WTC11 (cell line): ENCODE measurements at regions not wholly inside any gene's neighbourhood (a gene's known extent, or its start where the extent isn't known, plus 50 kb on each side); places are given as distances from the start of the nearest gene placed in this dataset.

ENCODE experiments used
- ATAC-seq: fragments of 200-7000 bp; cut with Tn5 transposase; 2 replicates; pipeline ENCODE4 v1.10.0; 2021; ENCODE audit warnings: mild to moderate bottlenecking, moderate library complexity
- CTCF ChIA-PET: fragments of 300-600 bp; sonication (Branson Sonifier 250); formaldehyde crosslinking; loops from one replicate; lab custom pipeline; 2021; ENCODE audit warnings: antibody characterized with exemption; lab: Charles Lee
- POLR2A ChIA-PET: fragments of 350-600 bp; sonication (Branson Sonifier 250); formaldehyde crosslinking; loops from one replicate; lab custom pipeline; 2021; ENCODE audit warnings: antibody characterized with exemption; lab: Charles Lee
- DNase-seq: peaks from one replicate; pipeline ENCODE4 v3.0.0; 2021; ENCODE audit warnings: low spot score
- H3K27ac Mint-ChIP-seq: 2 replicates; pipeline ENCODE4 v1.8.0; 2021; ENCODE audit warnings: mixed read lengths
- H3K27me3 Mint-ChIP-seq: 2 replicates; pipeline ENCODE4 v1.8.0; 2021; ENCODE audit warnings: low read depth, mild to moderate bottlenecking, moderate library complexity, mixed read lengths
- H3K36me3 Mint-ChIP-seq: 2 replicates; pipeline ENCODE4 v1.8.0; 2021; ENCODE audit warnings: mixed read lengths
- H3K4me1 Mint-ChIP-seq: 2 replicates; pipeline ENCODE4 v1.8.0; 2022; ENCODE audit warnings: mixed read lengths
- H3K4me3 Mint-ChIP-seq: 2 replicates; pipeline ENCODE4 v1.8.0; 2021; ENCODE audit warnings: mild to moderate bottlenecking, moderate library complexity, mixed read lengths
- H3K9me3 Mint-ChIP-seq: 2 replicates; pipeline ENCODE4 v1.8.0; 2021; ENCODE audit warnings: mixed read lengths
- ARID4B ChIP-seq: sonication (generic); formaldehyde crosslinking; IDR thresholded peaks from 2 replicates; pipeline ENCODE4 v1.8.0; 2023; ENCODE audit warnings: missing genetic modification reagents, mild to moderate bottlenecking, borderline replicate concordance
- CREM ChIP-seq: sonication (generic); formaldehyde crosslinking; IDR thresholded peaks from 2 replicates; pipeline ENCODE4 v1.8.1; 2022; ENCODE audit warnings: mild to moderate bottlenecking, missing genetic modification reagents, moderate library complexity
- FOXK1 ChIP-seq: sonication (generic); formaldehyde crosslinking; IDR thresholded peaks from 2 replicates; pipeline ENCODE4 v1.8.0; 2022; ENCODE audit warnings: mild to moderate bottlenecking, moderate library complexity, missing genetic modification reagents
- JUN ChIP-seq: sonication (generic); formaldehyde crosslinking; IDR thresholded peaks from 2 replicates; pipeline ENCODE4 v1.8.0; 2023; ENCODE audit warnings: mild to moderate bottlenecking, missing genetic modification reagents
- PRRX2 ChIP-seq: fragments of 250-450 bp; sonication (Bioruptor Pico); IDR thresholded peaks from 2 replicates; pipeline ENCODE4 v1.8.0; 2021; ENCODE audit warnings: mild to moderate bottlenecking
- TCF7 ChIP-seq: sonication (generic); formaldehyde crosslinking; IDR thresholded peaks from 2 replicates; pipeline ENCODE4 v1.8.0; 2022; ENCODE audit warnings: mild to moderate bottlenecking, low read depth, missing genetic modification reagents, moderate library complexity
- ZMAT4 ChIP-seq: fragments of 250-450 bp; sonication (Bioruptor Pico); IDR thresholded peaks from 2 replicates; pipeline ENCODE4 v1.9.0; 2021; ENCODE audit warnings: mild to moderate bottlenecking
- ZNF121 ChIP-seq: sonication (generic); formaldehyde crosslinking; IDR thresholded peaks from 2 replicates; pipeline ENCODE4 v1.8.0; 2023; ENCODE audit warnings: missing genetic modification reagents
- ZNF219 ChIP-seq: sonication (generic); formaldehyde crosslinking; IDR thresholded peaks from 2 replicates; pipeline ENCODE4 v1.8.0; 2023; ENCODE audit warnings: missing genetic modification reagents, mild to moderate bottlenecking, borderline replicate concordance
- ZNF317 ChIP-seq: sonication (generic); formaldehyde crosslinking; IDR thresholded peaks from 2 replicates; pipeline ENCODE4 v1.8.1; 2023; ENCODE audit warnings: low read depth, mild to moderate bottlenecking, moderate library complexity, missing genetic modification reagents, borderline replicate concordance
- ZNF396 ChIP-seq: fragments of 250-450 bp; sonication (Bioruptor Pico); IDR thresholded peaks from 2 replicates; pipeline ENCODE4 v1.8.0; 2021; ENCODE audit warnings: mild to moderate bottlenecking, moderate library complexity, borderline replicate concordance
- ZNF423 ChIP-seq: fragments of 250-450 bp; sonication (Bioruptor Pico); IDR thresholded peaks from 2 replicates; pipeline ENCODE4 v2.1.2; 2022; ENCODE audit warnings: mild to moderate bottlenecking, moderate library complexity
- TF ChIP-seq, protein P1 (sequence below): sonication (generic); formaldehyde crosslinking; IDR thresholded peaks from 2 replicates; pipeline ENCODE4 v1.8.0; 2022; ENCODE audit warnings: missing genetic modification reagents
- TF ChIP-seq, protein P2 (sequence below): sonication (generic); formaldehyde crosslinking; IDR thresholded peaks from 2 replicates; pipeline ENCODE4 v1.8.1; 2023; ENCODE audit warnings: mild to moderate bottlenecking, missing genetic modification reagents
- TF ChIP-seq, protein P3 (sequence below): sonication (generic); formaldehyde crosslinking; IDR thresholded peaks from 2 replicates; pipeline ENCODE4 v1.8.1; 2023; ENCODE audit warnings: mild to moderate bottlenecking, missing genetic modification reagents, borderline replicate concordance
- TF ChIP-seq, protein P4 (sequence below): fragments of 250-450 bp; sonication (Bioruptor Pico); IDR thresholded peaks from 2 replicates; pipeline ENCODE4 v1.8.0; 2021; ENCODE audit warnings: mild to moderate bottlenecking
- TF ChIP-seq, protein P5 (sequence below): sonication (generic); formaldehyde crosslinking; IDR thresholded peaks from 2 replicates; pipeline ENCODE4 v1.8.1; 2023; ENCODE audit warnings: mild to moderate bottlenecking, missing genetic modification reagents, moderate library complexity

DNA sequence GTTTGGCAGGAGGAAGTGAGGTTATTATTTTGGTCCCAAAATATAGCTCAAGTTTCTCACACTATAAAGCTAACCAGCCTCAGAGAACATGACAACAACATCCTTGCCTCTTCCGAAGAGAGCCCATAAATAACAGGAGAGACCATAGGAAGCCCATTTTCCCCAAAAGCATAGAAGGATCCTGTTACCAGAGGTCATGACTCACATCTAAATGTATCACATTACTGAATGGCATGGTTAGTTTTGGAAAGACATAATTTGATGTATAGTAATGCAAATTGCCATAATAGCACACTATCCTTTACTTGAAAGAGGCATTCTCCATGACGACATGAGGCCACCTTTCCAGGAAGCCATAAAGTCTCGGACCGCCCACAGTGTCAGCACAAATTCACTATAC is 238.8 kb upstream of the GRIA3 start:
- Mint-ChIP-seq H3K27ac (no peak overlapping the region), H3K4me3 (no peak overlapping the region)

More for the DNA sequence above, 238.8 kb upstream of the GRIA3 start:
- no peaks in the 10 kb centered on the region for H3K27me3 Mint-ChIP-seq
- no peaks in the 10 kb centered on the region for H3K4me1 Mint-ChIP-seq
- no peaks in the 10 kb centered on the region for H3K9me3 Mint-ChIP-seq
- TF ChIP-seq JUN (CRISPR knock-in tag): no peak
- TF ChIP-seq ARID4B (CRISPR knock-in tag): no peak
- no peak for TF ChIP-seq TCF7 (CRISPR knock-in tag)
- TF ChIP-seq ZNF396: no peak
- TF ChIP-seq, protein P1, sequence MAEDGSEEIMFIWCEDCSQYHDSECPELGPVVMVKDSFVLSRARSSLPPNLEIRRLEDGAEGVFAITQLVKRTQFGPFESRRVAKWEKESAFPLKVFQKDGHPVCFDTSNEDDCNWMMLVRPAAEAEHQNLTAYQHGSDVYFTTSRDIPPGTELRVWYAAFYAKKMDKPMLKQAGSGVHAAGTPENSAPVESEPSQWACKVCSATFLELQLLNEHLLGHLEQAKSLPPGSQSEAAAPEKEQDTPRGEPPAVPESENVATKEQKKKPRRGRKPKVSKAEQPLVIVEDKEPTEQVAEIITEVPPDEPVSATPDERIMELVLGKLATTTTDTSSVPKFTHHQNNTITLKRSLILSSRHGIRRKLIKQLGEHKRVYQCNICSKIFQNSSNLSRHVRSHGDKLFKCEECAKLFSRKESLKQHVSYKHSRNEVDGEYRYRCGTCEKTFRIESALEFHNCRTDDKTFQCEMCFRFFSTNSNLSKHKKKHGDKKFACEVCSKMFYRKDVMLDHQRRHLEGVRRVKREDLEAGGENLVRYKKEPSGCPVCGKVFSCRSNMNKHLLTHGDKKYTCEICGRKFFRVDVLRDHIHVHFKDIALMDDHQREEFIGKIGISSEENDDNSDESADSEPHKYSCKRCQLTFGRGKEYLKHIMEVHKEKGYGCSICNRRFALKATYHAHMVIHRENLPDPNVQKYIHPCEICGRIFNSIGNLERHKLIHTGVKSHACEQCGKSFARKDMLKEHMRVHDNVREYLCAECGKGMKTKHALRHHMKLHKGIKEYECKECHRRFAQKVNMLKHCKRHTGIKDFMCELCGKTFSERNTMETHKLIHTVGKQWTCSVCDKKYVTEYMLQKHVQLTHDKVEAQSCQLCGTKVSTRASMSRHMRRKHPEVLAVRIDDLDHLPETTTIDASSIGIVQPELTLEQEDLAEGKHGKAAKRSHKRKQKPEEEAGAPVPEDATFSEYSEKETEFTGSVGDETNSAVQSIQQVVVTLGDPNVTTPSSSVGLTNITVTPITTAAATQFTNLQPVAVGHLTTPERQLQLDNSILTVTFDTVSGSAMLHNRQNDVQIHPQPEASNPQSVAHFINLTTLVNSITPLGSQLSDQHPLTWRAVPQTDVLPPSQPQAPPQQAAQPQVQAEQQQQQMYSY (CRISPR knock-in tag): no peak
- TF ChIP-seq CREM (CRISPR knock-in tag): no peak
- TF ChIP-seq ZNF317 (CRISPR knock-in tag): no peak
- TF ChIP-seq ZNF219 (CRISPR knock-in tag): no peak
- TF ChIP-seq, protein P2, sequence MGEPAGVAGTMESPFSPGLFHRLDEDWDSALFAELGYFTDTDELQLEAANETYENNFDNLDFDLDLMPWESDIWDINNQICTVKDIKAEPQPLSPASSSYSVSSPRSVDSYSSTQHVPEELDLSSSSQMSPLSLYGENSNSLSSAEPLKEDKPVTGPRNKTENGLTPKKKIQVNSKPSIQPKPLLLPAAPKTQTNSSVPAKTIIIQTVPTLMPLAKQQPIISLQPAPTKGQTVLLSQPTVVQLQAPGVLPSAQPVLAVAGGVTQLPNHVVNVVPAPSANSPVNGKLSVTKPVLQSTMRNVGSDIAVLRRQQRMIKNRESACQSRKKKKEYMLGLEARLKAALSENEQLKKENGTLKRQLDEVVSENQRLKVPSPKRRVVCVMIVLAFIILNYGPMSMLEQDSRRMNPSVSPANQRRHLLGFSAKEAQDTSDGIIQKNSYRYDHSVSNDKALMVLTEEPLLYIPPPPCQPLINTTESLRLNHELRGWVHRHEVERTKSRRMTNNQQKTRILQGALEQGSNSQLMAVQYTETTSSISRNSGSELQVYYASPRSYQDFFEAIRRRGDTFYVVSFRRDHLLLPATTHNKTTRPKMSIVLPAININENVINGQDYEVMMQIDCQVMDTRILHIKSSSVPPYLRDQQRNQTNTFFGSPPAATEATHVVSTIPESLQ (CRISPR knock-in tag): no peak
- no peak for TF ChIP-seq PRRX2 (CRISPR knock-in tag)
- no peak for TF ChIP-seq ZNF423 (CRISPR knock-in tag)
- TF ChIP-seq ZMAT4: no peak
- TF ChIP-seq, protein P3, sequence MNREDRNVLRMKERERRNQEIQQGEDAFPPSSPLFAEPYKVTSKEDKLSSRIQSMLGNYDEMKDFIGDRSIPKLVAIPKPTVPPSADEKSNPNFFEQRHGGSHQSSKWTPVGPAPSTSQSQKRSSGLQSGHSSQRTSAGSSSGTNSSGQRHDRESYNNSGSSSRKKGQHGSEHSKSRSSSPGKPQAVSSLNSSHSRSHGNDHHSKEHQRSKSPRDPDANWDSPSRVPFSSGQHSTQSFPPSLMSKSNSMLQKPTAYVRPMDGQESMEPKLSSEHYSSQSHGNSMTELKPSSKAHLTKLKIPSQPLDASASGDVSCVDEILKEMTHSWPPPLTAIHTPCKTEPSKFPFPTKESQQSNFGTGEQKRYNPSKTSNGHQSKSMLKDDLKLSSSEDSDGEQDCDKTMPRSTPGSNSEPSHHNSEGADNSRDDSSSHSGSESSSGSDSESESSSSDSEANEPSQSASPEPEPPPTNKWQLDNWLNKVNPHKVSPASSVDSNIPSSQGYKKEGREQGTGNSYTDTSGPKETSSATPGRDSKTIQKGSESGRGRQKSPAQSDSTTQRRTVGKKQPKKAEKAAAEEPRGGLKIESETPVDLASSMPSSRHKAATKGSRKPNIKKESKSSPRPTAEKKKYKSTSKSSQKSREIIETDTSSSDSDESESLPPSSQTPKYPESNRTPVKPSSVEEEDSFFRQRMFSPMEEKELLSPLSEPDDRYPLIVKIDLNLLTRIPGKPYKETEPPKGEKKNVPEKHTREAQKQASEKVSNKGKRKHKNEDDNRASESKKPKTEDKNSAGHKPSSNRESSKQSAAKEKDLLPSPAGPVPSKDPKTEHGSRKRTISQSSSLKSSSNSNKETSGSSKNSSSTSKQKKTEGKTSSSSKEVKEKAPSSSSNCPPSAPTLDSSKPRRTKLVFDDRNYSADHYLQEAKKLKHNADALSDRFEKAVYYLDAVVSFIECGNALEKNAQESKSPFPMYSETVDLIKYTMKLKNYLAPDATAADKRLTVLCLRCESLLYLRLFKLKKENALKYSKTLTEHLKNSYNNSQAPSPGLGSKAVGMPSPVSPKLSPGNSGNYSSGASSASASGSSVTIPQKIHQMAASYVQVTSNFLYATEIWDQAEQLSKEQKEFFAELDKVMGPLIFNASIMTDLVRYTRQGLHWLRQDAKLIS: no peak
- TF ChIP-seq, protein P4, sequence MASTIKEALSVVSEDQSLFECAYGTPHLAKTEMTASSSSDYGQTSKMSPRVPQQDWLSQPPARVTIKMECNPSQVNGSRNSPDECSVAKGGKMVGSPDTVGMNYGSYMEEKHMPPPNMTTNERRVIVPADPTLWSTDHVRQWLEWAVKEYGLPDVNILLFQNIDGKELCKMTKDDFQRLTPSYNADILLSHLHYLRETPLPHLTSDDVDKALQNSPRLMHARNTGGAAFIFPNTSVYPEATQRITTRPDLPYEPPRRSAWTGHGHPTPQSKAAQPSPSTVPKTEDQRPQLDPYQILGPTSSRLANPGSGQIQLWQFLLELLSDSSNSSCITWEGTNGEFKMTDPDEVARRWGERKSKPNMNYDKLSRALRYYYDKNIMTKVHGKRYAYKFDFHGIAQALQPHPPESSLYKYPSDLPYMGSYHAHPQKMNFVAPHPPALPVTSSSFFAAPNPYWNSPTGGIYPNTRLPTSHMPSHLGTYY: no peak
- TF ChIP-seq ZNF121 (CRISPR knock-in tag): no peak
- TF ChIP-seq, protein P5, sequence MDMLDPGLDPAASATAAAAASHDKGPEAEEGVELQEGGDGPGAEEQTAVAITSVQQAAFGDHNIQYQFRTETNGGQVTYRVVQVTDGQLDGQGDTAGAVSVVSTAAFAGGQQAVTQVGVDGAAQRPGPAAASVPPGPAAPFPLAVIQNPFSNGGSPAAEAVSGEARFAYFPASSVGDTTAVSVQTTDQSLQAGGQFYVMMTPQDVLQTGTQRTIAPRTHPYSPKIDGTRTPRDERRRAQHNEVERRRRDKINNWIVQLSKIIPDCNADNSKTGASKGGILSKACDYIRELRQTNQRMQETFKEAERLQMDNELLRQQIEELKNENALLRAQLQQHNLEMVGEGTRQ (CRISPR knock-in tag): no peak
- TF ChIP-seq FOXK1: no peak
- no peak for ATAC-seq
- POLR2A ChIA-PET: no interaction called here
- DNase-seq: no peak
- no peaks in the 10 kb centered on the region for H3K36me3 Mint-ChIP-seq
- CTCF ChIA-PET: no interaction called here
